Activated CD8-positive, alpha-beta memory T cell treated with anti-CD3 and anti-CD28 coated beads for 24 hours (primary cell): ENCODE measurements at regions not wholly inside any gene's neighbourhood (a gene's known extent, or its start where the extent isn't known, plus 50 kb on each side); places are given as distances from the start of the nearest gene placed in this dataset.
"Not testable (repeated sequence)": the region's sequence is repeated elsewhere in the genome, so short reads cannot be mapped to it uniquely, and the experiment has no call there.

Source experiments
- DNase-seq: peaks from one replicate; pipeline ENCODE4 v3.0.0-alpha.2; 2020

- DNase-seq = peak; percentile 57
Observed at GRCh38 chr5:1651971-1652872, 128.5 kb upstream of the LPCAT1 start.

GRCh38 chr5:1651250-1651649 lies 127.5 kb upstream of the LPCAT1 start:
- no peak for DNase-seq

GRCh38 chr5:1649554-1649953 lies 125.8 kb upstream of the LPCAT1 start:
- no peak for DNase-seq

GRCh38 chr5:1648806-1649205 lies 125.0 kb upstream of the LPCAT1 start:
- no peak for DNase-seq

GRCh38 chr5:1647580-1647979 lies 123.8 kb upstream of the LPCAT1 start:
- DNase-seq = no peak

- peak; percentile 92 for DNase-seq
Observed at GRCh38 chr5:1644810-1645571, 121.2 kb upstream of the LPCAT1 start.

- DNase-seq = not testable (repeated sequence)
Observed at GRCh38 chr5:1644393-1644809, 120.6 kb upstream of the LPCAT1 start.

GRCh38 chr5:1643651-1644392 lies 120.1 kb upstream of the LPCAT1 start:
- no peak for DNase-seq

GRCh38 chr5:1642621-1643061 lies 118.9 kb upstream of the LPCAT1 start:
- DNase-seq = no peak

GRCh38 chr5:1642221-1642620 lies 118.5 kb upstream of the LPCAT1 start:
- DNase-seq = no peak

- peak; percentile 76 for DNase-seq
Observed at GRCh38 chr5:1641560-1642166, 117.9 kb upstream of the LPCAT1 start.

- DNase-seq = no peak
Observed at GRCh38 chr5:1641041-1641440, 117.3 kb upstream of the LPCAT1 start.

- no peak for DNase-seq
Observed at GRCh38 chr5:1640421-1640881, 116.7 kb upstream of the LPCAT1 start.

- DNase-seq = no peak
Observed at GRCh38 chr5:1639757-1640156, 116.0 kb upstream of the LPCAT1 start.

GRCh38 chr5:1638658-1639400 lies 115.1 kb upstream of the LPCAT1 start:
- DNase-seq = no peak

- DNase-seq = no peak
Observed at GRCh38 chr5:1637639-1638481, 114.1 kb upstream of the LPCAT1 start.

GRCh38 chr5:1636981-1637638 lies 113.3 kb upstream of the LPCAT1 start:
- DNase-seq = no peak

- not testable (repeated sequence) for DNase-seq
Observed at GRCh38 chr5:1636208-1636770, 112.5 kb upstream of the LPCAT1 start.

- DNase-seq = not testable (repeated sequence)
Observed at GRCh38 chr5:1635477-1635876, 111.7 kb upstream of the LPCAT1 start.

- no peak for DNase-seq
Observed at GRCh38 chr5:1634337-1634661, 110.5 kb upstream of the LPCAT1 start.
